Activated T-cell treated with anti-CD3 and anti-CD28 coated beads for 4 hours (primary cell): ENCODE measurements at regions not wholly inside any gene's neighbourhood (a gene's known extent, or its start where the extent isn't known, plus 50 kb on each side); places are given as distances from the start of the nearest gene placed in this dataset.

Experiments used
- DNase-seq: peaks from one replicate; pipeline ENCODE4 v3.0.0-alpha.2; 2020

GRCh38 chr9:118215549-118215948 lies 511.3 kb downstream of the TLR4 start:
- DNase-seq, result no peak

- DNase-seq, result no peak
These were observed 518.2 kb downstream of the TLR4 start for GRCh38 chr9:118222375-118222774.

GRCh38 chr9:118223111-118223510 lies 518.9 kb downstream of the TLR4 start:
- no peak for DNase-seq

GRCh38 chr9:118230329-118230728 lies 526.1 kb downstream of the TLR4 start:
- DNase-seq, result no peak

GRCh38 chr9:118236625-118237024 lies 532.4 kb downstream of the TLR4 start:
- DNase-seq, result no peak

- no peak for DNase-seq
These were observed 533.9 kb downstream of the TLR4 start for GRCh38 chr9:118238139-118238538.

- no peak for DNase-seq
These were observed 547.8 kb downstream of the TLR4 start for GRCh38 chr9:118252027-118252426.

GRCh38 chr9:118262191-118262590 lies 558.0 kb downstream of the TLR4 start:
- no peak for DNase-seq

- DNase-seq, result no peak
These were observed 559.7 kb downstream of the TLR4 start for GRCh38 chr9:118263949-118264348.

- no peak for DNase-seq
These were observed 563.8 kb downstream of the TLR4 start for GRCh38 chr9:118268046-118268445.

GRCh38 chr9:118269623-118270022 lies 565.4 kb downstream of the TLR4 start:
- no peak for DNase-seq

GRCh38 chr9:118271331-118271730 lies 567.1 kb downstream of the TLR4 start:
- DNase-seq, result no peak

GRCh38 chr9:118271936-118272335 lies 567.7 kb downstream of the TLR4 start:
- no peak for DNase-seq

- DNase-seq, result no peak
These were observed 568.8 kb downstream of the TLR4 start for GRCh38 chr9:118273048-118273447.

- no peak for DNase-seq
These were observed 572.6 kb downstream of the TLR4 start for GRCh38 chr9:118276784-118277183.

- DNase-seq, result no peak
These were observed 577.6 kb downstream of the TLR4 start for GRCh38 chr9:118281772-118282171.

GRCh38 chr9:118283488-118283887 lies 579.3 kb downstream of the TLR4 start:
- no peak for DNase-seq

- no peak for DNase-seq
These were observed 585.9 kb downstream of the TLR4 start for GRCh38 chr9:118290116-118290515.

GRCh38 chr9:118295413-118295812 lies 591.2 kb downstream of the TLR4 start:
- no peak for DNase-seq

GRCh38 chr9:118302721-118303120 lies 598.5 kb downstream of the TLR4 start:
- DNase-seq, result no peak

- no peak for DNase-seq
These were observed 599.0 kb downstream of the TLR4 start for GRCh38 chr9:118303216-118303615.

GRCh38 chr9:118305331-118305730 lies 601.1 kb downstream of the TLR4 start:
- DNase-seq, result no peak

GRCh38 chr9:118306801-118307200 lies 602.6 kb downstream of the TLR4 start:
- DNase-seq, result no peak

- no peak for DNase-seq
These were observed 609.8 kb downstream of the TLR4 start for GRCh38 chr9:118313965-118314364.

- no peak for DNase-seq
These were observed 612.7 kb downstream of the TLR4 start for GRCh38 chr9:118316831-118317343.
